Omental fat pad (tissue), 3 donors: ENCODE measurements at regions not wholly inside any gene's neighbourhood (a gene's known extent, or its start where the extent isn't known, plus 50 kb on each side); places are given as distances from the start of the nearest gene placed in this dataset.

Experiments
- ATAC-seq: fragments of 150-250 bp; one replicate; pipeline ENCODE4 v1.9.1; 2016; ENCODE audit warnings: mild to moderate bottlenecking, moderate library complexity; ENCODE audit not compliant: low FRiP score
- DNase-seq: peaks from one replicate; pipeline ENCODE4 v3.0.0-alpha.2; 2019; ENCODE audit warnings: low spot score
- CTCF ChIP-seq, 3 donors: fragments of 450-650 bp; IDR thresholded peaks; one replicate each; pipeline ENCODE4 v1.5.1; 2016 to 2017; ENCODE audit warnings: antibody characterized with exemption in 3 of 3, mild to moderate bottlenecking in 3 of 3, moderate library complexity in 2 of 3

- DNase-seq: no peak
- no peak for TF ChIP-seq CTCF (IDR thresholded peaks at IDR 0.05)
- no peak for ATAC-seq
Measured at GRCh38 chr10:30728766-30729165, 99.2 kb upstream of the LYZL2 start.

- DNase-seq: no peak
- no peak for ATAC-seq
- TF ChIP-seq CTCF (IDR thresholded peaks at IDR 0.05): no peak
Measured at GRCh38 chr10:30728127-30728526, 98.6 kb upstream of the LYZL2 start.

GRCh38 chr10:30727524-30727923 is 98.0 kb upstream of the LYZL2 start:
- DNase-seq (no peak), ATAC-seq (no peak)
- no peak for TF ChIP-seq CTCF (IDR thresholded peaks at IDR 0.05)

GRCh38 chr10:30726783-30727414 is 97.3 kb upstream of the LYZL2 start:
- peak; percentile 79 for DNase-seq
- ATAC-seq: peak; percentile 88

GRCh38 chr10:30725661-30726060 is 96.1 kb upstream of the LYZL2 start:
- DNase-seq (no peak), ATAC-seq (no peak)
- no peak for TF ChIP-seq CTCF (IDR thresholded peaks at IDR 0.05)

GRCh38 chr10:30724296-30724695 is 94.7 kb upstream of the LYZL2 start:
- ATAC-seq: no peak
- no peak for TF ChIP-seq CTCF (IDR thresholded peaks at IDR 0.05)
- DNase-seq: no peak

GRCh38 chr10:30722956-30723620 is 93.5 kb upstream of the LYZL2 start:
- ATAC-seq: no peak
- no peak for TF ChIP-seq CTCF (IDR thresholded peaks at IDR 0.05)
- no peak for DNase-seq
